Tibial nerve (tissue), 4 donors: ENCODE measurements at regions not wholly inside any gene's neighbourhood (a gene's known extent, or its start where the extent isn't known, plus 50 kb on each side); places are given as distances from the start of the nearest gene placed in this dataset.

Experiments
- DNase-seq, 2 donors: peaks; one replicate each; pipeline ENCODE4 v3.0.0-alpha.2; 2019; ENCODE audit warnings: low spot score in 2 of 2
- H3K27ac ChIP-seq, 4 donors: fragments of 200-600 bp; sonication (generic) in 3 of 4; one replicate each; pipeline ENCODE4 v1.5.1; 2017 to 2019; ENCODE audit warnings: mild to moderate bottlenecking in 1 of 4
- H3K27me3 ChIP-seq, 2 donors: fragments of 200-600 bp; sonication (generic) in 1 of 2; one replicate each; pipeline versions ENCODE4 v1.5.1 to v1.6.0; 2017 to 2019
- H3K36me3 ChIP-seq, 3 donors: fragments of 200-600 bp; sonication (generic); one replicate each; pipeline ENCODE4 v1.5.1; 2018 to 2019
- H3K4me1 ChIP-seq, 4 donors: fragments of 200-600 bp; sonication (generic) in 3 of 4; one replicate each; pipeline ENCODE4 v1.5.1; 2017 to 2019
- H3K4me3 ChIP-seq, 4 donors: fragments of 200-600 bp; sonication (generic) in 3 of 4; one replicate each; pipeline ENCODE4 v1.5.1; 2017 to 2019; ENCODE audit warnings: mild to moderate bottlenecking in 1 of 4, moderate library complexity in 1 of 4
- H3K9me3 ChIP-seq, 4 donors: fragments of 200-600 bp; sonication (generic) in 3 of 4; one replicate each; pipeline ENCODE4 v1.5.1; 2017 to 2019
- CTCF ChIP-seq, 5 experiments: fragments of 200-600 bp in 3 of 5; fragments of 450-650 bp in 2 of 5; sonication (generic) in 3 of 5; IDR thresholded peaks; one replicate each; pipeline ENCODE4 v1.5.1; 2016 to 2019; ENCODE audit warnings: antibody characterized with exemption in 5 of 5, mild to moderate bottlenecking in 3 of 5, moderate library complexity in 2 of 5
- EP300 ChIP-seq, 2 donors: sonication (generic); formaldehyde crosslinking; IDR thresholded peaks; one replicate each; pipeline ENCODE4 v1.6.1; 2017; ENCODE audit warnings: antibody characterized with exemption in 2 of 2, mild to moderate bottlenecking in 1 of 2
- POLR2A ChIP-seq, 2 donors: fragments of 450-650 bp; IDR thresholded peaks; one replicate each; pipeline ENCODE4 v1.6.1; 2017; ENCODE audit warnings: antibody characterized with exemption in 2 of 2, mild to moderate bottlenecking in 2 of 2, moderate library complexity in 2 of 2
- WGBS, 2 donors: methylation state at CpG; one replicate each; pipeline ENCODE4 v1.1.5; 2018; 5-methylcytosine and 5-hydroxymethylcytosine counted together

GRCh38 chr1:19013826-19014548 is 57.5 kb upstream of the IFFO2 start:
- Histone ChIP-seq H3K27ac (no peak overlapping the region), H3K27me3 (no peaks in the 10 kb centered on the region), H3K36me3 (no peaks in the 10 kb centered on the region), H3K4me3 (no peak overlapping the region), H3K4me1 (peaks cover 0 to 27% (median 13%) of the 10 kb centered on the region in 4 donors), H3K9me3 (no peaks in the 10 kb centered on the region)
- DNase-seq, result no peak
- WGBS, 2 donors, result 85 to 91% methylated on average over 16 of the region's 16 CpGs
- TF ChIP-seq EP300 (IDR thresholded peaks at IDR 0.05) (no peak), POLR2A (IDR thresholded peaks at IDR 0.05) (no peak), CTCF (IDR thresholded peaks at IDR 0.05) (no peak)

- no peak for TF ChIP-seq CTCF (IDR thresholded peaks at IDR 0.05)
- TF ChIP-seq EP300 (IDR thresholded peaks at IDR 0.05), result no peak
- no peak for TF ChIP-seq POLR2A (IDR thresholded peaks at IDR 0.05)
- Histone ChIP-seq H3K36me3 (no peaks in the 10 kb centered on the region), H3K4me1 (peaks cover 0 to 27% (median 13%) of the 10 kb centered on the region in 4 donors), H3K27me3 (no peaks in the 10 kb centered on the region), H3K9me3 (no peaks in the 10 kb centered on the region), H3K27ac (peak overlapping the region in 1 of 4 donors; percentile 86), H3K4me3 (no peak overlapping the region)
- 73 to 76% methylated on average over 6 of the region's 6 CpGs for WGBS, 2 donors
- DNase-seq, result no peak
These were observed 55.4 kb upstream of the IFFO2 start for GRCh38 chr1:19011845-19012231.

- 30 to 42% methylated on average over 22 of the region's 22 CpGs for WGBS, 2 donors
- no peaks in the 10 kb centered on the region for H3K9me3 ChIP-seq
- H3K36me3 ChIP-seq, result no peaks in the 10 kb centered on the region
- H3K27ac ChIP-seq, result peak overlapping the region in 3 of 4 donors; percentile 29 to 86 (median 72)
- TF ChIP-seq POLR2A (IDR thresholded peaks at IDR 0.05) (no peak), CTCF (IDR thresholded peaks at IDR 0.05) (no peak), EP300 (IDR thresholded peaks at IDR 0.05) (peak in 1 of 2 donors; percentile 64)
- no peak overlapping the region for H3K4me3 ChIP-seq
- peak; percentile 39 to 58 for DNase-seq
- H3K4me1 ChIP-seq, result peaks cover 0 to 27% (median 13%) of the 10 kb centered on the region in 4 donors
- no peaks in the 10 kb centered on the region for H3K27me3 ChIP-seq
These were observed 54.7 kb upstream of the IFFO2 start for GRCh38 chr1:19010995-19011844.

GRCh38 chr1:19010503-19010902 is 54.0 kb upstream of the IFFO2 start:
- Histone ChIP-seq H3K27me3 (no peaks in the 10 kb centered on the region), H3K36me3 (no peaks in the 10 kb centered on the region), H3K9me3 (no peaks in the 10 kb centered on the region), H3K4me1 (peaks cover 0 to 27% (median 13%) of the 10 kb centered on the region in 4 donors), H3K4me3 (no peak overlapping the region), H3K27ac (peak overlapping the region in 3 of 4 donors; percentile 29 to 86 (median 72))
- no peak for DNase-seq
- TF ChIP-seq CTCF (IDR thresholded peaks at IDR 0.05), result no peak
- TF ChIP-seq POLR2A (IDR thresholded peaks at IDR 0.05), result no peak
- TF ChIP-seq EP300 (IDR thresholded peaks at IDR 0.05), result no peak
- WGBS, 2 donors, result 68 to 87% methylated on average over 4 of the region's 4 CpGs

- Histone ChIP-seq H3K4me3 (no peak overlapping the region), H3K9me3 (no peaks in the 10 kb centered on the region), H3K4me1 (peaks cover 0 to 27% (median 13%) of the 10 kb centered on the region in 4 donors), H3K36me3 (no peaks in the 10 kb centered on the region), H3K27ac (no peak overlapping the region), H3K27me3 (no peaks in the 10 kb centered on the region)
- DNase-seq, result no peak
- no peak for TF ChIP-seq CTCF (IDR thresholded peaks at IDR 0.05)
- 74 to 84% methylated on average over 8 of the region's 8 CpGs for WGBS, 2 donors
These were observed 53.4 kb upstream of the IFFO2 start for GRCh38 chr1:19009882-19010321.
